Liver (tissue), 3 donors: ENCODE measurements at regions not wholly inside any gene's neighbourhood (a gene's known extent, or its start where the extent isn't known, plus 50 kb on each side); places are given as distances from the start of the nearest gene placed in this dataset.

Source experiments
- ATF3 ChIP-seq: IDR thresholded peaks from 2 replicates; pipeline ENCODE4 v1.6.1; 2016; ENCODE audit warnings: antibody characterized with exemption
- CTCF ChIP-seq: fragments of 150-350 bp; IDR thresholded peaks from 2 replicates; pipeline ENCODE4 v1.5.1; 2017; ENCODE audit warnings: improper control_type of control experiment, low read depth, low read length; ENCODE audit not compliant: missing input control
- GABPA ChIP-seq, 2 donors: IDR thresholded peaks in 1 of 2; conservative IDR thresholded peaks in 1 of 2; 2 replicates each; pipeline ENCODE4 v1.6.1; 2016; ENCODE audit warnings: antibody characterized with exemption in 2 of 2, mild to moderate bottlenecking in 1 of 2, moderate library complexity in 1 of 2
- JUND ChIP-seq, 2 donors: IDR thresholded peaks; 2 replicates each; pipeline ENCODE4 v1.6.1; 2016; ENCODE audit warnings: antibody characterized with exemption in 2 of 2
- RAD21 ChIP-seq, 2 donors: IDR thresholded peaks; 2 replicates each; pipeline ENCODE4 v1.6.1; 2016; ENCODE audit warnings: antibody characterized with exemption in 2 of 2, mild to moderate bottlenecking in 2 of 2
- REST ChIP-seq: IDR thresholded peaks from 2 replicates; pipeline ENCODE4 v1.6.1; 2016; ENCODE audit warnings: antibody characterized with exemption, mild to moderate bottlenecking
- TAF1 ChIP-seq: conservative IDR thresholded peaks from 2 replicates; pipeline ENCODE4 v1.6.1; 2016; ENCODE audit warnings: antibody characterized with exemption, mild to moderate bottlenecking
- donor health status: healthy.
- donor health status: healthy.

- TF ChIP-seq REST (no peak), CTCF (no peak), ATF3 (no peak), JUND (IDR thresholded peaks at IDR 0.05) (no peak), GABPA (IDR thresholded peaks at IDR 0.05 in 1 of 2, conservative IDR thresholded peaks at IDR 0.05 in 1 of 2) (no peak), TAF1 (no peak), RAD21 (IDR thresholded peaks at IDR 0.05) (no peak)
Observed at GRCh38 chr11:28393348-28393747, 285.2 kb downstream of the METTL15 start.
